WTC11 (cell line): ENCODE measurements at regions not wholly inside any gene's neighbourhood (a gene's known extent, or its start where the extent isn't known, plus 50 kb on each side); places are given as distances from the start of the nearest gene placed in this dataset.
A peak's percentile ranks its signal among the peaks of the same experiment; 100 is the strongest.

Experiments used
- ATAC-seq: fragments of 200-7000 bp; cut with Tn5 transposase; 2 replicates; pipeline ENCODE4 v1.10.0; 2021; ENCODE audit warnings: mild to moderate bottlenecking, moderate library complexity
- CTCF ChIA-PET: fragments of 300-600 bp; sonication (Branson Sonifier 250); formaldehyde crosslinking; loops from one replicate; lab custom pipeline; 2021; ENCODE audit warnings: antibody characterized with exemption; lab: Charles Lee
- POLR2A ChIA-PET: fragments of 350-600 bp; sonication (Branson Sonifier 250); formaldehyde crosslinking; loops from one replicate; lab custom pipeline; 2021; ENCODE audit warnings: antibody characterized with exemption; lab: Charles Lee
- DNase-seq: peaks from one replicate; pipeline ENCODE4 v3.0.0; 2021; ENCODE audit warnings: low spot score
- H3K27ac Mint-ChIP-seq: 2 replicates; pipeline ENCODE4 v1.8.0; 2021; ENCODE audit warnings: mixed read lengths
- H3K27me3 Mint-ChIP-seq: 2 replicates; pipeline ENCODE4 v1.8.0; 2021; ENCODE audit warnings: low read depth, mild to moderate bottlenecking, moderate library complexity, mixed read lengths
- H3K36me3 Mint-ChIP-seq: 2 replicates; pipeline ENCODE4 v1.8.0; 2021; ENCODE audit warnings: mixed read lengths
- H3K4me1 Mint-ChIP-seq: 2 replicates; pipeline ENCODE4 v1.8.0; 2022; ENCODE audit warnings: mixed read lengths
- H3K4me3 Mint-ChIP-seq: 2 replicates; pipeline ENCODE4 v1.8.0; 2021; ENCODE audit warnings: mild to moderate bottlenecking, moderate library complexity, mixed read lengths
- H3K9me3 Mint-ChIP-seq: 2 replicates; pipeline ENCODE4 v1.8.0; 2021; ENCODE audit warnings: mixed read lengths
- ATF1 ChIP-seq: sonication (generic); formaldehyde crosslinking; IDR thresholded peaks from 2 replicates; pipeline ENCODE4 v1.8.1; 2023; ENCODE audit warnings: mild to moderate bottlenecking, moderate library complexity, missing genetic modification reagents
- ATF2 ChIP-seq: sonication (generic); formaldehyde crosslinking; IDR thresholded peaks from 2 replicates; pipeline ENCODE4 v1.8.1; 2022; ENCODE audit warnings: low read depth, missing genetic modification reagents, borderline replicate concordance
- ATF6 ChIP-seq: sonication (generic); formaldehyde crosslinking; IDR thresholded peaks from 2 replicates; pipeline ENCODE4 v1.8.1; 2023; ENCODE audit warnings: mild to moderate bottlenecking, missing genetic modification reagents
- CBFB ChIP-seq: sonication (generic); formaldehyde crosslinking; IDR thresholded peaks from 2 replicates; pipeline ENCODE4 v1.8.1; 2022; ENCODE audit warnings: mild to moderate bottlenecking, low read depth, missing genetic modification reagents
- ELF4 ChIP-seq: sonication (generic); formaldehyde crosslinking; IDR thresholded peaks from 2 replicates; pipeline ENCODE4 v1.8.1; 2022; ENCODE audit warnings: low read depth, mild to moderate bottlenecking, moderate library complexity, missing genetic modification reagents
- ERG ChIP-seq: fragments of 250-450 bp; sonication (Bioruptor Pico); IDR thresholded peaks from 2 replicates; pipeline ENCODE4 v1.8.0; 2021; ENCODE audit warnings: mild to moderate bottlenecking
- FOXP1 ChIP-seq: sonication (generic); formaldehyde crosslinking; IDR thresholded peaks from 2 replicates; pipeline ENCODE4 v1.8.0; 2022; ENCODE audit warnings: missing genetic modification reagents, mild to moderate bottlenecking, moderate library complexity, borderline replicate concordance
- HMGA2 ChIP-seq: fragments of 250-450 bp; sonication (Bioruptor Pico); IDR thresholded peaks from 2 replicates; pipeline ENCODE4 v1.4.0; 2021; ENCODE audit warnings: mild to moderate bottlenecking, moderate library complexity
- KAT7 ChIP-seq: sonication (generic); formaldehyde crosslinking; IDR thresholded peaks from 2 replicates; pipeline ENCODE4 v1.8.1; 2023; ENCODE audit warnings: missing genetic modification reagents, mild to moderate bottlenecking, borderline replicate concordance
- MAX ChIP-seq: sonication (generic); formaldehyde crosslinking; IDR thresholded peaks from 2 replicates; pipeline ENCODE4 v1.8.0; 2022; ENCODE audit warnings: mild to moderate bottlenecking, missing genetic modification reagents
- NR3C1 ChIP-seq: sonication (generic); formaldehyde crosslinking; conservative IDR thresholded peaks from 2 replicates; pipeline ENCODE4 v1.8.1; 2023; ENCODE audit warnings: low read depth, mild to moderate bottlenecking, missing genetic modification reagents
- RELA ChIP-seq: sonication (generic); formaldehyde crosslinking; IDR thresholded peaks from 2 replicates; pipeline ENCODE4 v1.8.1; 2022; ENCODE audit warnings: missing genetic modification reagents, mild to moderate bottlenecking, borderline replicate concordance
- SMAD4 ChIP-seq: sonication (generic); formaldehyde crosslinking; IDR thresholded peaks from 2 replicates; pipeline ENCODE4 v1.8.0; 2022; ENCODE audit warnings: mild to moderate bottlenecking, missing genetic modification reagents
- SP1 ChIP-seq: sonication (generic); formaldehyde crosslinking; conservative IDR thresholded peaks from 2 replicates; pipeline ENCODE4 v1.8.1; 2022; ENCODE audit warnings: missing genetic modification reagents
- TEAD4 ChIP-seq: sonication (generic); formaldehyde crosslinking; IDR thresholded peaks from 2 replicates; pipeline ENCODE4 v1.8.0; 2022; ENCODE audit warnings: mild to moderate bottlenecking, missing genetic modification reagents
- ZBTB43 ChIP-seq: sonication (generic); formaldehyde crosslinking; IDR thresholded peaks from 2 replicates; pipeline ENCODE4 v1.8.1; 2023; ENCODE audit warnings: mild to moderate bottlenecking, missing genetic modification reagents
- ZNF138 ChIP-seq: sonication (generic); formaldehyde crosslinking; conservative IDR thresholded peaks from 2 replicates; pipeline ENCODE4 v1.8.1; 2022; ENCODE audit warnings: mild to moderate bottlenecking, moderate library complexity, missing genetic modification reagents
- ZNF219 ChIP-seq: sonication (generic); formaldehyde crosslinking; IDR thresholded peaks from 2 replicates; pipeline ENCODE4 v1.8.0; 2023; ENCODE audit warnings: missing genetic modification reagents, mild to moderate bottlenecking, borderline replicate concordance
- ZNF396 ChIP-seq: fragments of 250-450 bp; sonication (Bioruptor Pico); IDR thresholded peaks from 2 replicates; pipeline ENCODE4 v1.8.0; 2021; ENCODE audit warnings: mild to moderate bottlenecking, moderate library complexity, borderline replicate concordance
- TF ChIP-seq, protein P1 (sequence below): sonication (generic); formaldehyde crosslinking; IDR thresholded peaks from 2 replicates; pipeline ENCODE4 v1.8.1; 2022; ENCODE audit warnings: missing genetic modification reagents, borderline replicate concordance
- TF ChIP-seq, protein P2 (sequence below): sonication (generic); formaldehyde crosslinking; IDR thresholded peaks from 2 replicates; pipeline ENCODE4 v1.8.0; 2023; ENCODE audit warnings: mild to moderate bottlenecking, missing genetic modification reagents

DNA sequence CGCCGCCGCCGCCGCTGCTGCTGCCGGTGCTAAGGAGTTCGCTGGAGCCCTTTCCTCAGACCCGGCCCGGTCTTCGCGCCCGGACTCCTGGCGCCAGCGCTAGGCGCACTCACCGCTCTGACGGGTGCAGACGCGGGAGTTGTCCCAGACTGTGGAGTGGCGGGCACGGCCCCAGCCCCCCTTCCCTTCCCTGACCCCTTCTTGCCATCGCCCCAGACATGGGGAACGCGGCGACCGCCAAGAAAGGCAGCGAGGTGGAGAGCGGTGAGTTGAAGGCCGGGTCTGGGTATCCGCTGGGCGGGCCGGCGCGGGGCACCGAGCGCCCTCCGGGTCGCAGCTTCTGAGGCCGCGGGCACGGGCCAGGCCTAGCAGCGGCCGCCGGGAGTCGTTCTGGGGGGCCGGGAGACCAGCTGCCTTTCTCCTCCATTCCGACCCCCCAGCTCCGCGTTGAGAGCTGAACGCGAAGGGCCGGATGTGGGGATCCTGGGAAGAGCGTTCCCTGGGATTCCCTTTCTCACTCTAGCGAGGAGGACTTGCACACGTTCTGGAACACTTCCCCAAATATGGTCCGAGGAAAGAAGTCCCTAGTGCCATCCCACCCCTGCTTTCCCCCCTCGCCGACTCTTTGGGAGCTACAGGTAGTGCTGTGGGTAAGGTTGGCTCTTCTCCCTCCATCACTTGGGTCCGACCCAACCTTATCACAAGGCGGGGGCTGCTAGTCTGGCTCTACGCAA lies 65.8 kb upstream of the PRKACB start (continued):
- TF ChIP-seq ZBTB43 (CRISPR knock-in tag), result peak; percentile 8; the same call in 1 of the 2 replicates
- TF ChIP-seq, all 79 proteins: peak for 13

- H3K27ac Mint-ChIP-seq, result peak overlapping the region; percentile 88
- H3K27me3 Mint-ChIP-seq, result no peaks in the 10 kb centered on the region
- peaks cover under 1% of the 10 kb centered on the region for H3K9me3 Mint-ChIP-seq
- H3K36me3 Mint-ChIP-seq, result no peaks in the 10 kb centered on the region
- ATAC-seq, result peak; percentile 90
- H3K4me3 Mint-ChIP-seq, result peak overlapping the region; percentile 87
- ChIA-PET POLR2A (interaction anchor here (0.8 to 1.3 kb wide), 3 partner anchors 9 to 78 kb away, joined by 3 to 4 read pairs (median 3); partner anchors contain the start of gene TTLL7), CTCF (interaction anchor here (1.5 kb wide), 1 partner anchor 705 kb away, joined by 5 read pairs; no protein-coding TSS in a partner anchor)
- peaks cover 15% of the 10 kb centered on the region for H3K4me1 Mint-ChIP-seq
- DNase-seq, result peak; percentile 73
- peak; percentile 65; the same call in 1 of the 2 replicates for TF ChIP-seq FOXP1 (CRISPR knock-in tag)
- peak; percentile 16; the same call in 1 of the 2 replicates for TF ChIP-seq ZBTB43 (CRISPR knock-in tag)
- 0 out of 2 replicates have a peak, but pooled peaks have one; percentile 75 for TF ChIP-seq ATF1 (CRISPR knock-in tag)
- no peak for TF ChIP-seq ERG (CRISPR knock-in tag)
- TF ChIP-seq MAX (CRISPR knock-in tag), result peak; percentile 44
- TF ChIP-seq ELF4 (CRISPR knock-in tag), result no peak; the same call in 1 of the 2 replicates
- TF ChIP-seq, protein P1, sequence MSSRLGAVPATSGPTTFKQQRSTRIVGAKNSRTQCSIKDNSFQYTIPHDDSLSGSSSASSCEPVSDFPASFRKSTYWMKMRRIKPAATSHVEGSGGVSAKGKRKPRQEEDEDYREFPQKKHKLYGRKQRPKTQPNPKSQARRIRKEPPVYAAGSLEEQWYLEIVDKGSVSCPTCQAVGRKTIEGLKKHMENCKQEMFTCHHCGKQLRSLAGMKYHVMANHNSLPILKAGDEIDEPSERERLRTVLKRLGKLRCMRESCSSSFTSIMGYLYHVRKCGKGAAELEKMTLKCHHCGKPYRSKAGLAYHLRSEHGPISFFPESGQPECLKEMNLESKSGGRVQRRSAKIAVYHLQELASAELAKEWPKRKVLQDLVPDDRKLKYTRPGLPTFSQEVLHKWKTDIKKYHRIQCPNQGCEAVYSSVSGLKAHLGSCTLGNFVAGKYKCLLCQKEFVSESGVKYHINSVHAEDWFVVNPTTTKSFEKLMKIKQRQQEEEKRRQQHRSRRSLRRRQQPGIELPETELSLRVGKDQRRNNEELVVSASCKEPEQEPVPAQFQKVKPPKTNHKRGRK (CRISPR knock-in tag), result no peak
- TF ChIP-seq KAT7, result no peak
- TF ChIP-seq HMGA2, result 0 out of 2 replicates have a peak, but pooled peaks have one; percentile 10
- TF ChIP-seq ZNF219 (CRISPR knock-in tag), result no peak
- TF ChIP-seq ZNF396 (CRISPR knock-in tag), result no peak
- peak; percentile 82; the same call in 1 of the 2 replicates for TF ChIP-seq CBFB (CRISPR knock-in tag)
- no peak for TF ChIP-seq ATF6
- no peak for TF ChIP-seq SMAD4 (CRISPR knock-in tag)
- no peak for TF ChIP-seq ZNF138
- TF ChIP-seq, protein P2, sequence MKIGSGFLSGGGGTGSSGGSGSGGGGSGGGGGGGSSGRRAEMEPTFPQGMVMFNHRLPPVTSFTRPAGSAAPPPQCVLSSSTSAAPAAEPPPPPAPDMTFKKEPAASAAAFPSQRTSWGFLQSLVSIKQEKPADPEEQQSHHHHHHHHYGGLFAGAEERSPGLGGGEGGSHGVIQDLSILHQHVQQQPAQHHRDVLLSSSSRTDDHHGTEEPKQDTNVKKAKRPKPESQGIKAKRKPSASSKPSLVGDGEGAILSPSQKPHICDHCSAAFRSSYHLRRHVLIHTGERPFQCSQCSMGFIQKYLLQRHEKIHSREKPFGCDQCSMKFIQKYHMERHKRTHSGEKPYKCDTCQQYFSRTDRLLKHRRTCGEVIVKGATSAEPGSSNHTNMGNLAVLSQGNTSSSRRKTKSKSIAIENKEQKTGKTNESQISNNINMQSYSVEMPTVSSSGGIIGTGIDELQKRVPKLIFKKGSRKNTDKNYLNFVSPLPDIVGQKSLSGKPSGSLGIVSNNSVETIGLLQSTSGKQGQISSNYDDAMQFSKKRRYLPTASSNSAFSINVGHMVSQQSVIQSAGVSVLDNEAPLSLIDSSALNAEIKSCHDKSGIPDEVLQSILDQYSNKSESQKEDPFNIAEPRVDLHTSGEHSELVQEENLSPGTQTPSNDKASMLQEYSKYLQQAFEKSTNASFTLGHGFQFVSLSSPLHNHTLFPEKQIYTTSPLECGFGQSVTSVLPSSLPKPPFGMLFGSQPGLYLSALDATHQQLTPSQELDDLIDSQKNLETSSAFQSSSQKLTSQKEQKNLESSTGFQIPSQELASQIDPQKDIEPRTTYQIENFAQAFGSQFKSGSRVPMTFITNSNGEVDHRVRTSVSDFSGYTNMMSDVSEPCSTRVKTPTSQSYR (CRISPR knock-in tag), result no peak
- TF ChIP-seq RELA (CRISPR knock-in tag), result no peak
- no peak for TF ChIP-seq TEAD4 (CRISPR knock-in tag)
- TF ChIP-seq SP1 (CRISPR knock-in tag), result peak; percentile 79; the same call in 1 of the 2 replicates
- TF ChIP-seq NR3C1 (CRISPR knock-in tag), result no peak
- TF ChIP-seq ATF2 (CRISPR knock-in tag), result no peak
These were observed 66.5 kb upstream of the PRKACB start for GRCh38 chr1:84077476-84078107.
